HEK293T (cell line): ENCODE measurements at regions not wholly inside any gene's neighbourhood (a gene's known extent, or its start where the extent isn't known, plus 50 kb on each side); places are given as distances from the start of the nearest gene placed in this dataset.

ENCODE experiments used
- BHLHE40 ChIP-seq: fragments of 450-650 bp; IDR thresholded peaks from 2 replicates; pipeline ENCODE4 v1.6.1; 2016; ENCODE audit warnings: mild to moderate bottlenecking, moderate library complexity, borderline replicate concordance
- ELF4 ChIP-seq: fragments of 450-650 bp; IDR thresholded peaks from 2 replicates; pipeline ENCODE4 v1.6.1; 2017; ENCODE audit warnings: antibody characterized with exemption
- FOXA1 ChIP-seq: fragments of 450-650 bp; IDR thresholded peaks from 2 replicates; pipeline ENCODE4 v1.6.1; 2016; ENCODE audit warnings: mild to moderate bottlenecking
- FOXK2 ChIP-seq: fragments of 450-650 bp; IDR thresholded peaks from 2 replicates; pipeline ENCODE4 v1.6.1; 2016; ENCODE audit warnings: mild to moderate bottlenecking
- FOXM1 ChIP-seq: fragments of 450-650 bp; IDR thresholded peaks from 2 replicates; pipeline ENCODE4 v1.6.1; 2017; ENCODE audit warnings: mild to moderate bottlenecking, borderline replicate concordance
- LEF1 ChIP-seq: fragments of 450-650 bp; IDR thresholded peaks from 2 replicates; pipeline ENCODE4 v1.6.1; 2017; ENCODE audit warnings: mild to moderate bottlenecking, borderline replicate concordance
- NFRKB ChIP-seq: fragments of 450-650 bp; IDR thresholded peaks from 2 replicates; pipeline ENCODE4 v1.6.1; 2016; ENCODE audit warnings: mild to moderate bottlenecking, moderate library complexity
- SP1 ChIP-seq: fragments of 450-650 bp; IDR thresholded peaks from 2 replicates; pipeline ENCODE4 v1.6.1; 2017

DNA sequence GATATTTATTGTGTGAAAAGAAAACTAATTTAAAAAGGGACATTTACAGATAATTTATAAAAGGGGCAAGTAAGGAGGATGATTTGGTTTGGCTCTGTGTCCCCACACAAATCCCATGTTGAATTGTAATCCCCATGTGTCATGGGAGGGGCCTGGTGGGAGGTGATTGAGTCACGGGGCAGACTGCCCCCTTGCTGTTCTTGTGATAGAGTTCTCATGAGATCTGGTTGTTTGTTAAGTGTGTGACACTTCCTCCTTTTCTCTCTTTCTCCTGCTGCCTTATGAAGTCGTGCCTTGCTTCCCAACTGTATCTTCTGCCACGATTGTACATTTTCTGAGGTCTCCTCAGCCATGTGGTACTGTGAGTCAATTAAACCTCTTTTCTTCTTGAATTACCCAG lies 171.0 kb upstream of the SEMA3E start:
- TF ChIP-seq NFRKB (no peak), SP1 (no peak), FOXM1 (no peak), ELF4 (no peak), FOXK2 (no peak), BHLHE40 (no peak), FOXA1 (no peak), LEF1 (no peak)
